ENCODE measurements at regions not wholly inside any gene's neighbourhood (a gene's known extent, or its start where the extent isn't known, plus 50 kb on each side); places are given as distances from the start of the nearest gene placed in this dataset.
"Not testable (repeated sequence)": the region's sequence is repeated elsewhere in the genome, so short reads cannot be mapped to it uniquely, and the experiment has no call there.

DNA sequence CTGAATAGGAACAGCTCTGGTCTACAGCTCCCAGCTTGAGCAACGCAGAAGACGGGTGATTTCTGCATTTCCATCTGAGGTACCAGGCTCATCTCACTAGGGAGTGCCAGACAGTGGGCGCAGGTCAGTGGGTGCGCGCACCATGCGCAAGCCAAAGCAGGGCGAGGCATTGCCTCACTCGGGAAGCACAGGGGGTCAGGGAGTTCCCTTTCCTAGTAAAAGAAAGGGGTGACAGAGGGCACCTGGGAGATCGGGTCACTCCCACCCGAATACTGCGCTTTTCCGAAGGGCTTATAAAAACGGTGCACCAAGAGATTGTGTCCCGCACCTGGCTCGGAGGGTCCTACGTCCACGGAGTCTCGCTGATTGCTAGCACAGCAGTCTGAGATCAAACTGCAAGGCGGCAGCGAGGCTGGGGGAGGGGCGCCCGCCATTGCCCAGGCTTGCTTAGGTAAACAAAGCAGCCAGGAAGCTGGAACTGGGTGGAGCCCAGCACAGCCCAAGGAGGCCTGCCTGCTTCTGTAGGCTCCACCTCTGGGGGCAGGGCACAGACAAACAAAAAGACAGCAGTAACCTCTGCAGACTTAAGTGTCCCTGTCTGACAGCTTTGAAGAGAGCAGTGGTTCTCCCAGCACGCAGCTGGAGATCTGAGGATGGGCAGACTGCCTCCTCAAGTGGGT lies 599.2 kb downstream of the REEP3 start:
- H3K27me3 ChIP-seq (ENCODE audit: insufficient read depth, low read length, poor library complexity); H3K56ac ChIP-seq (ENCODE audit: low read length); DNase-seq; H3K18ac ChIP-seq (ENCODE audit: low read length); H2AK5ac ChIP-seq (ENCODE audit: low read length); H3K4ac ChIP-seq (ENCODE audit: low read depth, low read length); H2BK15ac ChIP-seq (replicated peaks; ENCODE audit: low read depth); H3K9ac ChIP-seq (ENCODE audit: low read length); H3K36me3 ChIP-seq (ENCODE audit: control insufficient read depth, insufficient read depth, low read length); H2BK5ac ChIP-seq (ENCODE audit: low read length); H2BK120ac ChIP-seq (ENCODE audit: low read depth, low read length); H3K23ac ChIP-seq (ENCODE audit: low read length); H4K5ac ChIP-seq (ENCODE audit: low read length); H3K27ac ChIP-seq (ENCODE audit: low read depth, low read length); H3K4me3 ChIP-seq (ENCODE audit: low read length); H3K4me2 ChIP-seq (ENCODE audit: low read length); H3K4me1 ChIP-seq (ENCODE audit: control insufficient read depth, low read depth, low read length); H3K79me1 ChIP-seq (ENCODE audit: low read length); H4K8ac ChIP-seq (ENCODE audit: low read depth, low read length); H3K79me2 ChIP-seq (ENCODE audit: control insufficient read depth, insufficient read depth, low read length): not testable (repeated sequence)
- no CpG with 5 or more reads among the region's 23 CpGs for WGBS (ENCODE audit: extremely low coverage, insufficient coverage, low lambda C conversion rate)

DNA sequence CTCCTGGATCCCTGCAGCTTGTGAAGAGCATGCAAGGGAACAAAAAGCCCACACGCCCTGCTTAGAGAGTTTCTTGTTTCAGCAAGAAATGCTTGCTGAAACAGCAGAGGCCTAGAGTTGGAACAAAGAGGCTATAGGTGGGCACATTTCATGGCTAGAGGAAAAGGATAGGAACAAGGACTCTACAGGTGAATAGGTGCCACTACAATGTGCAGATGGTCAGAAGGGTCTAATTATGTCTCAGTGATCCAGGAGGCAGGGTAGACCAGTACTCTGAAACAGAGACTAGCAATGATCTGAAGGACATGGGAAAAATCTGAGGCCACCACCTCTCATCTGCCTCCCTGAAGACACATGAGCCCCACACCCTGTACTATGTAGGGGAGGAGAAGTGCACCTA lies 609.0 kb downstream of the REEP3 start:
- Histone ChIP-seq H3K36me3 (ENCODE audit: control insufficient read depth, insufficient read depth, low read length) (no peaks in the 10 kb centered on the region), H3K4me1 (ENCODE audit: control insufficient read depth, low read depth, low read length) (peaks cover 5% of the 10 kb centered on the region), H4K8ac (ENCODE audit: low read depth, low read length) (no peak overlapping the region), H3K9ac (ENCODE audit: low read length) (no peak overlapping the region), H3K27ac (ENCODE audit: low read depth, low read length) (no peak overlapping the region), H3K79me2 (ENCODE audit: control insufficient read depth, insufficient read depth, low read length) (no peaks in the 10 kb centered on the region), H2BK5ac (ENCODE audit: low read length) (peak overlapping the region; percentile 17), H3K4ac (ENCODE audit: low read depth, low read length) (no peak overlapping the region), H3K18ac (ENCODE audit: low read length) (no peak overlapping the region), H3K23ac (ENCODE audit: low read length) (no peak overlapping the region), H2AK5ac (ENCODE audit: low read length) (no peak overlapping the region), H3K79me1 (ENCODE audit: low read length) (no peaks in the 10 kb centered on the region), H3K56ac (ENCODE audit: low read length) (no peak overlapping the region), H2BK15ac (replicated peaks; ENCODE audit: low read depth) (no peak overlapping the region), H4K5ac (ENCODE audit: low read length) (no peak overlapping the region), H3K4me2 (ENCODE audit: low read length) (no peak overlapping the region), H2BK120ac (ENCODE audit: low read depth, low read length) (no peak overlapping the region), H3K4me3 (ENCODE audit: low read length) (no peak overlapping the region), H3K27me3 (ENCODE audit: insufficient read depth, low read length, poor library complexity) (no peaks in the 10 kb centered on the region)
- WGBS (ENCODE audit: extremely low coverage, insufficient coverage, low lambda C conversion rate) = no CpG with 5 or more reads among the region's 1 CpG
- DNase-seq = no peak

DNA sequence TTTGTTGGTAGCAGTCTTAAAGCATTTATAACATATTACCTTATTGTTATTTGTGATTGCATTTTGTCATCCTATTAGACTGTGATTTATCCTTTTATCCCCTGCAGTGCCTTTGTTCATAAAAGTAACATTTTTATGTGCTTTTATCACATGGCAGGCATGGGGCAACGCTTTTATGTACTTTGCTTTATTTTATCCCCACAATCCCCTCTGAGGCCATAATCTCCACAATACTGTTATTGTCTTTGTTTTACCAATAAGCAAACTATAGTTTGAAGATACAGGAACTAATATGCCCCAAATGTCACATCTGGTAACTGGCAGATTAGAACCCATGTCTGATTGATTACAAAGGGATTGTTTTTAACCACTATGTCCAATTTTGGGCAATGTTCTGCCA lies 613.5 kb downstream of the REEP3 start:
- Histone ChIP-seq H4K5ac (ENCODE audit: low read length) (no peak overlapping the region), H3K56ac (ENCODE audit: low read length) (no peak overlapping the region), H3K79me2 (ENCODE audit: control insufficient read depth, insufficient read depth, low read length) (no peaks in the 10 kb centered on the region), H3K23ac (ENCODE audit: low read length) (no peak overlapping the region), H2BK5ac (ENCODE audit: low read length) (no peak overlapping the region), H3K4me2 (ENCODE audit: low read length) (no peak overlapping the region), H2BK15ac (replicated peaks; ENCODE audit: low read depth) (no peak overlapping the region), H2AK5ac (ENCODE audit: low read length) (no peak overlapping the region), H3K27me3 (ENCODE audit: insufficient read depth, low read length, poor library complexity) (no peaks in the 10 kb centered on the region), H3K4me3 (ENCODE audit: low read length) (no peak overlapping the region), H3K9ac (ENCODE audit: low read length) (no peak overlapping the region), H3K79me1 (ENCODE audit: low read length) (no peaks in the 10 kb centered on the region), H3K4me1 (ENCODE audit: control insufficient read depth, low read depth, low read length) (peaks cover 5% of the 10 kb centered on the region), H3K18ac (ENCODE audit: low read length) (no peak overlapping the region), H3K4ac (ENCODE audit: low read depth, low read length) (no peak overlapping the region), H2BK120ac (ENCODE audit: low read depth, low read length) (no peak overlapping the region), H3K27ac (ENCODE audit: low read depth, low read length) (no peak overlapping the region), H3K36me3 (ENCODE audit: control insufficient read depth, insufficient read depth, low read length) (no peaks in the 10 kb centered on the region), H4K8ac (ENCODE audit: low read depth, low read length) (no peak overlapping the region)
- WGBS (ENCODE audit: extremely low coverage, insufficient coverage, low lambda C conversion rate) = no CpG with 5 or more reads among the region's 1 CpG
- no peak for DNase-seq

DNA sequence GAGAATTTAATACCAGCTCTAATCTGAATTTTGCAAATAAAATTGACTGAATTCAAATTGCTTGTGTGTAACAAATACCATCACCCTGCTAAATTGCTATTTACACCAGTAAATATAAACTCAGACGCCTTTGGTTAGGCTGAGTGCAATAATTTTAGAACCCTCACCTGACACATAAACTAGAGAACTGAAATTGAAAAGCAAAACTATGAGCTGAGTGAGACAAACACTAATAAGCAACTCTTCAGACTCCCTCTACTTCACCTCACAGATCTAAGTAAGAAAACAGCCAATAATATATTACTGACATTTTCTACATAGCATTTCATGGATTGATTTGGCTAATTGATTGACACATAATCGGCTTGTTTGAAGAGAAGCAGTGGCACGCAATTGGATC lies 621.2 kb downstream of the REEP3 start:
- no peak overlapping the region for H3K4ac ChIP-seq (ENCODE audit: low read depth, low read length)
- H3K79me2 ChIP-seq (ENCODE audit: control insufficient read depth, insufficient read depth, low read length) = no peaks in the 10 kb centered on the region
- H3K79me1 ChIP-seq (ENCODE audit: low read length) = no peaks in the 10 kb centered on the region
- no peak overlapping the region for H2BK15ac ChIP-seq (replicated peaks; ENCODE audit: low read depth)
- no peak overlapping the region for H2AK5ac ChIP-seq (ENCODE audit: low read length)
- H3K23ac ChIP-seq (ENCODE audit: low read length) = no peak overlapping the region
- H3K4me1 ChIP-seq (ENCODE audit: control insufficient read depth, low read depth, low read length) = no peaks in the 10 kb centered on the region
- no peak overlapping the region for H3K4me2 ChIP-seq (ENCODE audit: low read length)
- H2BK120ac ChIP-seq (ENCODE audit: low read depth, low read length) = no peak overlapping the region
- H3K27me3 ChIP-seq (ENCODE audit: insufficient read depth, low read length, poor library complexity) = no peaks in the 10 kb centered on the region
- no peak overlapping the region for H3K27ac ChIP-seq (ENCODE audit: low read depth, low read length)
- no peak overlapping the region for H2BK5ac ChIP-seq (ENCODE audit: low read length)
- H3K36me3 ChIP-seq (ENCODE audit: control insufficient read depth, insufficient read depth, low read length) = no peaks in the 10 kb centered on the region
- H3K9ac ChIP-seq (ENCODE audit: low read length) = no peak overlapping the region
- no CpG with 5 or more reads among the region's 3 CpGs for WGBS (ENCODE audit: extremely low coverage, insufficient coverage, low lambda C conversion rate)
- H3K56ac ChIP-seq (ENCODE audit: low read length) = no peak overlapping the region
- H3K4me3 ChIP-seq (ENCODE audit: low read length) = no peak overlapping the region
- H3K18ac ChIP-seq (ENCODE audit: low read length) = no peak overlapping the region
- H4K8ac ChIP-seq (ENCODE audit: low read depth, low read length) = no peak overlapping the region
- H4K5ac ChIP-seq (ENCODE audit: low read length) = no peak overlapping the region
- DNase-seq = no peak

DNA sequence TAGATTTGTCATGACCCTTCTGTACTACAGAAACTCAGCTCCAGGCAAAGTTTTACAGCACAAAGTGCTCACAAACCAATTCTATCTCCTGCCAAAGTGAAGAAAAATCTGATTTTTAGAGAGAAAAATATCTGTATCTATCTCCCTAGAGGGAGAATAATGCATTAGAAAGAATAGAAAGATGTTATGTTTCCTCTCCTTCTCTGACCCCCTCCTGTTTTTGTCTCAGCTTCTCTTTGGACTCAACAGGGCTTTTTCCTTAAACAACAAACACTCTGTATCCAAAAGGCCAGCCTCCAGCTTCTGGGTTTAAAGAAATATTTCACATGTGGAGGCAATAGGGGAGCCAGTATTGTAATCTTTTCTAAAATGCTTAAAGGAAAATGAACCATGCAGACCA lies 627.4 kb downstream of the REEP3 start:
- no peak overlapping the region for H3K27ac ChIP-seq (ENCODE audit: low read depth, low read length)
- H3K56ac ChIP-seq (ENCODE audit: low read length) = no peak overlapping the region
- H3K4me1 ChIP-seq (ENCODE audit: control insufficient read depth, low read depth, low read length) = no peaks in the 10 kb centered on the region

DNA sequence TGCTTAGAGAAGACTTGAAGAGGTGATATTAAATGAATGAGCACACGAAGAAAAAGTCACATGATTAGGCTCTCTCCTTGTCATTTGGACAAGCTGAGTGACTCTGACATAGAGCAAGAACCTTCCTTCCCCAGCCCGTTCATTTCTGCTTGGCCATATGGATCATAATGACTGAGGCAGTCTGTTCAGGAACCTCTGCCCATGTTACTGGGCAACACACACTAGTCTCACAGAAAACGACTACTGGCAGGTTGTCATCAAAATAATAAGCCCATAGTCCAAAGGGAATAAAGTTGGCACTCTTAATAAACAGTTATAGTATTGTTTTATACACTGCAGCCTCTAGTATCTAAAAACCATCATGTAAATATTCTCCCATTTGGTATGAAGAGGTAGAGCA lies 635.0 kb downstream of the REEP3 start:
- no peak for DNase-seq
- no peak overlapping the region for H4K5ac ChIP-seq (ENCODE audit: low read length)
- no CpG with 5 or more reads among the region's 3 CpGs for WGBS (ENCODE audit: extremely low coverage, insufficient coverage, low lambda C conversion rate)

More for the DNA sequence above, 627.4 kb downstream of the REEP3 start:
- Histone ChIP-seq H3K27me3 (ENCODE audit: insufficient read depth, low read length, poor library complexity) (no peaks in the 10 kb centered on the region), H3K4me2 (ENCODE audit: low read length) (no peak overlapping the region), H3K79me2 (ENCODE audit: control insufficient read depth, insufficient read depth, low read length) (no peaks in the 10 kb centered on the region), H3K18ac (ENCODE audit: low read length) (peak overlapping the region; percentile 28), H2BK5ac (ENCODE audit: low read length) (no peak overlapping the region), H3K23ac (ENCODE audit: low read length) (no peak overlapping the region), H4K5ac (ENCODE audit: low read length) (no peak overlapping the region), H3K36me3 (ENCODE audit: control insufficient read depth, insufficient read depth, low read length) (no peaks in the 10 kb centered on the region), H4K8ac (ENCODE audit: low read depth, low read length) (no peak overlapping the region), H3K4me3 (ENCODE audit: low read length) (no peak overlapping the region), H3K4ac (ENCODE audit: low read depth, low read length) (no peak overlapping the region), H2BK15ac (replicated peaks; ENCODE audit: low read depth) (no peak overlapping the region), H2BK120ac (ENCODE audit: low read depth, low read length) (no peak overlapping the region), H3K79me1 (ENCODE audit: low read length) (no peaks in the 10 kb centered on the region), H2AK5ac (ENCODE audit: low read length) (no peak overlapping the region), H3K9ac (ENCODE audit: low read length) (no peak overlapping the region)
- DNase-seq = no peak

More for the DNA sequence above, 635.0 kb downstream of the REEP3 start:
- Histone ChIP-seq H2BK5ac (ENCODE audit: low read length) (no peak overlapping the region), H2BK15ac (replicated peaks; ENCODE audit: low read depth) (no peak overlapping the region), H3K4me1 (ENCODE audit: control insufficient read depth, low read depth, low read length) (no peaks in the 10 kb centered on the region), H3K27me3 (ENCODE audit: insufficient read depth, low read length, poor library complexity) (no peaks in the 10 kb centered on the region), H3K4me2 (ENCODE audit: low read length) (no peak overlapping the region), H3K27ac (ENCODE audit: low read depth, low read length) (no peak overlapping the region), H3K18ac (ENCODE audit: low read length) (no peak overlapping the region), H3K4me3 (ENCODE audit: low read length) (no peak overlapping the region), H4K8ac (ENCODE audit: low read depth, low read length) (no peak overlapping the region), H2AK5ac (ENCODE audit: low read length) (no peak overlapping the region), H3K36me3 (ENCODE audit: control insufficient read depth, insufficient read depth, low read length) (no peaks in the 10 kb centered on the region), H3K4ac (ENCODE audit: low read depth, low read length) (no peak overlapping the region), H3K9ac (ENCODE audit: low read length) (no peak overlapping the region), H3K79me1 (ENCODE audit: low read length) (no peaks in the 10 kb centered on the region), H3K79me2 (ENCODE audit: control insufficient read depth, insufficient read depth, low read length) (no peaks in the 10 kb centered on the region), H3K56ac (ENCODE audit: low read length) (no peak overlapping the region), H3K23ac (ENCODE audit: low read length) (no peak overlapping the region), H2BK120ac (ENCODE audit: low read depth, low read length) (no peak overlapping the region)

Measured in mesendoderm (in vitro differentiated cells).